ENCODE measurements at regions not wholly inside any gene's neighbourhood (a gene's known extent, or its start where the extent isn't known, plus 50 kb on each side); places are given as distances from the start of the nearest gene placed in this dataset.

GRCh38 chr16:9206156-9206555 is 114.7 kb downstream of the HAPSTR1 start:
- no peak for TF ChIP-seq CTCF (IDR thresholded peaks at IDR 0.05; ENCODE audit: extremely low read depth in 1 of 2, insufficient read depth in 1 of 2, low read depth in 1 of 2, low read length in 2 of 2)
- no peak for TF ChIP-seq POLR2AphosphoS5 (IDR thresholded peaks at IDR 0.05; ENCODE audit: insufficient read depth, low read depth, low read length)
- no peak for TF ChIP-seq MAX (IDR thresholded peaks at IDR 0.05; ENCODE audit: insufficient read depth, insufficient read length)
- TF ChIP-seq POLR2A (IDR thresholded peaks at IDR 0.05; ENCODE audit: low read depth, low read length): no peak
- no peak for TF ChIP-seq FOS (IDR thresholded peaks at IDR 0.05; ENCODE audit: borderline replicate concordance, insufficient read depth, low read length)
- TF ChIP-seq EZH2 (IDR thresholded peaks at IDR 0.05; ENCODE audit: borderline replicate concordance, low read depth, low read length, severe bottlenecking): no peak
